HEK293T (cell line): ENCODE measurements at regions not wholly inside any gene's neighbourhood (a gene's known extent, or its start where the extent isn't known, plus 50 kb on each side); places are given as distances from the start of the nearest gene placed in this dataset.

Experiments used
- ELF4 ChIP-seq: fragments of 450-650 bp; IDR thresholded peaks from 2 replicates; pipeline ENCODE4 v1.6.1; 2017; ENCODE audit warnings: antibody characterized with exemption
- FOXA1 ChIP-seq: fragments of 450-650 bp; IDR thresholded peaks from 2 replicates; pipeline ENCODE4 v1.6.1; 2016; ENCODE audit warnings: mild to moderate bottlenecking
- FOXM1 ChIP-seq: fragments of 450-650 bp; IDR thresholded peaks from 2 replicates; pipeline ENCODE4 v1.6.1; 2017; ENCODE audit warnings: mild to moderate bottlenecking, borderline replicate concordance
- SP1 ChIP-seq: fragments of 450-650 bp; IDR thresholded peaks from 2 replicates; pipeline ENCODE4 v1.6.1; 2017

GRCh38 chr15:91471468-91471867, 371.4 kb downstream of the SV2B start:
- no peak for TF ChIP-seq ELF4
- no peak for TF ChIP-seq FOXA1
- TF ChIP-seq FOXM1, result no peak
- no peak for TF ChIP-seq SP1
